Activated CD4-positive, alpha-beta T cell treated with anti-CD3 and anti-CD28 coated beads for 4 hours (primary cell): ENCODE measurements at regions not wholly inside any gene's neighbourhood (a gene's known extent, or its start where the extent isn't known, plus 50 kb on each side); places are given as distances from the start of the nearest gene placed in this dataset.

Source experiments
- DNase-seq, 2 donors: peaks; one replicate each; pipeline ENCODE4 v3.0.0-alpha.2; 2020

DNA sequence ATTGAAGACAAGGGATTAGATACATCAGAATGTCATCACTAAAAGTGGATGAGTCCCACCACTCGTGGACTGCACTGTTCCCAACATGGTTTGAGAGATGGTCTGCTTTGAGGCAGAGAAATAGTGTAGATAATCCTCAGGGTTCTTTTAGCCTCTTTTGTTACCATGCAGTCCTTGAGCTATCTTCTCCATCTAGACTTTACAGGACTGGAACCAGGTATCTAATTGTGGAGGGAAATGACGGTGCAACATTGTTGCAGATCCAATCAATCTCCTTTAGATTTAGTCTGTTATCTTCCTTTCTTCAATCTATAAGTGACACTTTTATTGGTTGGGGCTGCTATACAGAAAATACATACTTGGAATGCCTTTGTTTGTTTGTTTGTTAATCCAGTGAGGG lies 183.8 kb upstream of the CWC22 start:
- DNase-seq = no peak

DNA sequence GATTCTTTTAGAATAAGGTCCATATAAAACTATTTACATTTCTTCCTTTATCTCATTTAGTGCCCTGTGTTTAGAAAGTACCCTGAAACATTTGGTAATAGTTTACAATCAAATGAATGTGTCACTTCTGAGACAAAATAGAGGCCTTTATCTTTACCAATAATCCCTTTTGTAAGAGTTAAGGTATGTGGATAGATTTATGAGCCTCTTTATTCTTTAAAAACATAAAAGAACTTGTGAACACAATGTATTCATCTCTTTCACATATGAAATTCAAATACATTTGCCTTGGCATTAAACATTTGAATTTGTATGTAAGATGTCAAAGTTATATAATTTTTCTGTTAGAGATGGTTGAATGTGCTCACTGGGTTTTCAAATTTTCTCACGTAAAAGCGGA lies 180.5 kb upstream of the CWC22 start:
- no peak for DNase-seq

DNA sequence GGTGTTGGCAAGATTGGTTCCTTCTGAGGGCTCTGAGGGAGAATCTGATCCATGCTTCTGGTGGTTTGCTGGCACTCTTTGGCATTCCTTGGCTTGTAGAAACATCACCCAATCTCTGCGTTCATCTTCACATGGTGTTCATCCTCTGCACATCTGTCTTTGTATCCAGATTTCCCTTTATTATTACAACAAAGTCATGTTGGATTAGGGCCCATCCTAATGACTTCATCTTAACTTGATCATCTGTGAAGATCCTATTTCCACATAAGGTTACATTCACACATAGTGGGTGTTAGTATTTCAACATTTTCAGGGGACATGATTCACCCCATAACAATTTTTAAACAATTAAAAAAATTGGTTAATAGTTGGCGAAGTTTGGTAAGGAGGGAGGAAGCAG lies 177.4 kb upstream of the CWC22 start:
- no peak for DNase-seq

DNA sequence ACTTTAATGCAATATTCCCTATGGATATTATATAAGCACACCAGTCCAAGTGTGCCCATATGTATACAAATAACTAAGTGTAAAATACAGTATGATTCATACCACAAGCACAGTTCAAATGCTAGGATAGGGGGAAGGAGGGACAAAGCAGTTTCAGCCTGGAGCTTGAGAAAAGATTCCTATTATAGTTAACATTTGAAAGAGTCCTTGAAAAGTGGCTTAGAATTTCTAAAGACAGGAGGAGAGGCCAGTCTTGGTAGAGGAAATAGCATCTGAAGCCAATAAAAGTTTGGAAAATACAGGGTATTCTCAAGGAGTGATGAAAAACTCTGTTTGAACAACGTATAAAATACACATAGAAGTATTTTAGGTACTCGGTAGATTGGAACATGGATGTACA lies 173.4 kb upstream of the CWC22 start:
- DNase-seq = no peak

DNA sequence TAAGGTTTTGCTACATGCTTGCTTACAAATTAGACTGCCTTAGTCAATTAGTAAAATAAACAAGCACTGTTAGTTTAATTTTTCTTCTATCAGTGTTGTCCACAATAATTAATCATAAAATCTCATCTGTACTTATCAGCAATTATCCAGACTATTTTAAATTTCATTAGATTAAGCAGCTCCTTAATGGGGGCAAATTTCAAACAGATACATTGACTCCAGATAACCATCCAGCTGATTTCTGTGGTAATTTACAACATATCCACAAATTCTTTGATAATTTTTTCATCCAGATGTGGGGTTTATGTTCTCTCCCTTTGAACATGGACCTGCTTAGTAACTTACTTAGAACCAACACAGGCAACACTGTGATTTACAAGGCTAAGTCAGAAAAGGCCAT lies 170.4 kb upstream of the CWC22 start:
- no peak for DNase-seq

DNA sequence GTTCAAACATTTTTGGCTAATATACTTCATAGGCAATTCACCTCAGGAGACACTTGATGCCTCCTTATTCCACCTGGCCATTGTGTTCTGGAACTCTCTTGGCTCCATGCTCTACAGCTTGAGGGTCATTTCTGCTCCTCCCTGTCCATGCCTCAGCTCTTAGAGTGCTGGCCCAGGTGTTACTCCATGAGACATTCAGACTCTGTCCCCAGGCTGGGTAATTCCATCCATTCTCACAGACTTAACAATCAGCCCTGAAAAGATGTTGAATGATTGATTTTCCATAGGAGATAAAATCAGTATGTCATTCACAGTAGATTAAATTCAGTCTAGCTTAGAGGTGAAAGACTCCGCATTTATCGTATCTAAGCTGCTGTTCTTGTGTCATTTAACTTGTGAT lies 168.6 kb upstream of the CWC22 start:
- no peak for DNase-seq

DNA sequence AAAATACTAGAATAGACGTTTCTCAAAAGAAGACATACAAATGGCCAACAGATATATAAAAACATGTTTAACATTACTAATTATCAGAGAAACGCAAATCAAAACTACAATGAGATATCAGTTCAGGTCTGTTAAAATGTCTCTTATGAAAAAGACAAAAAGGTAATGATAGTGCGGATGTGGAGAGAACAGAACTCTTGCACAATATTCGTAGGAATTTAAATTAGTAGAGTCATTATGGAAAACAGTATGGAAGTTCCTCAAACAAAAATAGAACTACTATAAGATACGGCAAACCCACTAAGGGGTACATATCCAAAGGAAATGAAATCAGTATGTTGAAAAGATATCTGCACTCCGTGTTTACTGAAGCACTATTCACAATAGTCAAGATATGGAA lies 167.5 kb upstream of the CWC22 start:
- no peak for DNase-seq

DNA sequence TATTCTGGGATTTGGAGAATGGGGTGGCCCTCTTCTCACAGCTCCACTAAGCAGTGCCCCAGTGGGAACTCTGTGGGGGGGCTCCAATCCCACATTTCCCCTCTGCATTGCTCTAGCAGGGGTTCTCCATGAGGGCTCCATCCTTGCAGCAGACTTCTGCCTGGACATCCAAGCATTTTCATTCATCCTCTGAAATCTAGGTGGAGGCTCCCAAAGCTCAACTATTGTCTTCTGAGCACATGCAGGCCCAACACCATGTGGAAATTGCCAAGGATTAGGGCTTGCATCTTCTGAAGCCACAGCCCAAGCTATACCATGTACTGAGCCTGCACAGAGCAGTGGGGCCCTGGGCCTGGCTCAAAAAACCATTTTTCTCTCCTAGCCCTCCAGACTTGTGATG lies 162.4 kb upstream of the CWC22 start:
- DNase-seq = no peak

DNA sequence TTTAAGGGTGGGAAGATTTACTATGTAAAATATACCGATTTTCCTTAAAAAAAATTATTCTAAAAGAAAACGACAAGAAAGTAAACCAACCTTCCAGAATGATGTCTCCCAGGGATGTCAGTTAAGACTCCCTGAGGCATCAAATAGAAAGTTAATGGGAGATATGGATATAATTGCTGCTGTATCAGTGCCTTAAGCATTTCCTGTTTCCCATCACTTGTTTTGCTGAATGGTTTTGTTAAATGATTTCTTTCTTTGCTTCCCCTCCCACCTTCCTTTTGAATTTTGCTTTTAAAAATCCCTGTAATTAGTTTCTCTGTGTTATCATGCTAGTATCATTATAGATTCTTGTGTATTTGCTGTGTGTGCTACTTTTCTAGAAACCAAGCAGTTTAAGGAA lies 154.3 kb upstream of the CWC22 start:
- DNase-seq = no peak

DNA sequence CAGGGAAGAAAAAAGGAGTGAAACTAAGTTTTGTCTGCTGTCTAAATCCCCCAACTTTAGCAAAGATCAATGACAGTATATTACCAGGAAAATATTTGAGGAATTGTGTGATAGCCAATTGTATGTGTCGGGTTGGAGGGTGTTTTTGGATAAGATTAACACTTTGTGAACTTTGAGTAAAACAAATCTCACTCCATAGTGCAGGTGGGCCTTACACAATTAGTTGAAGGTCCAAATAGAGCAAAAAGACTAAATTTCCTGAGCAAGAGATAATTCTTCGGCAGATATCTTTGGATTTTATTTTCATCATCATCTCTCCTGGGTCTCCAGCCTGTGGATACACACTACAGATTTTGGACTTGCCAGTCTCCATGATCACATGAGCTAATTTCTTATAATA lies 152.8 kb upstream of the CWC22 start:
- DNase-seq = no peak

DNA sequence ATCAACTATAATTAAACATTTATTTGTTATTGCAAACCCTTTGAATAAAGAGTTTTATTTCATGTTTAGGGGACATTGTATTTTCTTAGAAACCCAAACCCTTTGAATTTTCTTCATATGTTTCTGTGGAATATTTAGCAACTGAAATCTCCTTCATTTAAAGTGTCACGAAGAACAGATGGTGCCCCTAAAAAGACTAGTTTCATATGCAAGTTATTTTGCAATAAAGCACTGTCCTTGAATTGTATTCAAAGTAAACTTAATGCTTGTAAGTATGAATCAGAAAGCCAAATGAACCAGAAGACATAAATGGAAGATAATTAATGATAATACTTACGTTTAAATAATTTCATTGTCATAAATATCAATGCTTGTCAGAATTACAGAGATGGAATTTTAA lies 151.9 kb upstream of the CWC22 start:
- no peak for DNase-seq

DNA sequence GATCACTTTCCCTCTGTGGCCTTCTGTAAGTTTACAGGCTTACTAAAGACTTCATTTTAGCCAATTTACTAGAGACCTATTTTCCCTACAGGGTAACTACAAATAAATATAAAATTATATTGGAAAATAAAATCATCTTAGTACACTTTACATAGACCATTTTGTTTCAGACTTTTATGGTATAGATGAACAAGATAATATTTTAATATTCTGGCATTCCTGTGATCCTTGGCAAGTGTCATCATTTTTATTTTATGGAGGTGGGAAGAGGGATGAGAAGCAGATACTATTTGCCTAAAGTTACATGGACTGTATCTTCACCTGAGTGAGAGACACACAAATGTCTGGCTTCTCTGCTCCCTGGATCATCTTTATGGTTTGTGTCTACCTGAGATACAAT lies 149.6 kb upstream of the CWC22 start:
- no peak for DNase-seq

DNA sequence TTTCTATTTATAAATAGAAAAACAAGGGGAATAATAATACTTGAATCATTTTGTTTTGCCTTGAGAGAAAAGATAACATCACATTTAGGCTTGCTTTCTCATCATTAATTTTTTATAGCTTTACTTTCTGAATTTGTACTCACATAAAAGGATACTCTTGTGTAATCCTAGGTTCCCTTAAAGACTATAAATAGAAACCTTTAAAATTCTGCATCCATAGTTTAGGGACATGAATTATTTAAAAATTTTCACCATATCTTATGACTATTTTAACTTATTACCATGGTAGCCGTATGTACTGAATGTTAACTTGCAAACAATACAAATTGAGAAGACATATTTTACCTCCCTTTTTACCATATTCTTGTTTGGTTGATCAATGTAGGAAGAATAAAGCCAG lies 143.5 kb upstream of the CWC22 start:
- no peak for DNase-seq

DNA sequence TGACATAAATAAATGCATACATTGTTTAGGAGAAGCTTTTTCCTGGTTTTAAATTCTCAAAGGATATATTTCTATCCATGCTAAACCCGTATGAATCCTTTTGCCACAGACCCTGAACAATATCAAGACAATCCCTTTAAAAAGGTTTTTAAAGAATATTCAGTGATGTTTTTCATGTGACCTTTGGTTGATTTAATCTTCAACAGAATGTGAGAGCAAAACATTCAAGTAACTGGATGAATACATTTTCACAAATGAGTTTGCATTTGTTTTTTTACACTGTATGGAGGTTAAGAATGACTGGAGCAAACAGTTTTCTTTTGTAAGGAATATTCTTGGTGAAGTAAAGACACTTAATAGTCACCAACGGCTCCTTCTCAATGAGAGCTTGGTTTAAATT lies 139.4 kb upstream of the CWC22 start:
- DNase-seq = no peak

DNA sequence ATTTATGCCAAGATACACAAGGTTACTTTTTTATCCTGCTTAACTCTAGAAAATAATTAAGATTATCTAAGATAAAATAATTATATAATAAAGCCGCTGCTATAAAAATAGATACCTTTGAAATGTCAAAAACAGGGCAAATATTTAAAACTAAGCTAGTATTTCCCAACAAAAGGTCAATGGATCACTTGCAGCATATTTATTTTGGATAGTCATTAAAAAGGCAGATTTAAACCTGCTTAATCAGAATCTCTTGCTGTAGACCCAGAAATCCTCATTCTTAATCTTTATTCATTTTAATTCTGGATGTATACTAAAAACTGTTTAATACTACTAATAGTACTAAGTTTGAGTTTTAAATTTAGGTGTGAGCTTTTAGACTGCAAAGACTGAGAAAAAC lies 139.0 kb upstream of the CWC22 start:
- no peak for DNase-seq

DNA sequence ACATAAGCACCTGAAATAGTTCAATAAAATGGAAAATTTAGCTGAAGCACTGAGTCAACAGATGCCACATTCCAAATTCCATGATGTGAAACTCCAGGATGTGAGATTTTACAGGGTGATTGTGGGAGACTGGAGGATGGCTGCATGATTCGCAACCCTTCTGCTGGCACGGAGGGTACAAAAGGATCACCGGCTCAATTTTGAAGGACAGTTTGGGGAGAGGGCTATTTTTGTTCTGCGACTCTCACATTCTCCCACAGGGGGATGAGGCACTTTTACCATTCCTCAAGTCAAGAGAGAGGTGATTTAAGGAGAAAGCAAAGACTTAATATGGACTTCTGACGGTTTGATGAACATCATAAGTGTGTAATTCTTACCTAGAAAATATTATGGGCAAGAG lies 138.1 kb upstream of the CWC22 start:
- no peak for DNase-seq

DNA sequence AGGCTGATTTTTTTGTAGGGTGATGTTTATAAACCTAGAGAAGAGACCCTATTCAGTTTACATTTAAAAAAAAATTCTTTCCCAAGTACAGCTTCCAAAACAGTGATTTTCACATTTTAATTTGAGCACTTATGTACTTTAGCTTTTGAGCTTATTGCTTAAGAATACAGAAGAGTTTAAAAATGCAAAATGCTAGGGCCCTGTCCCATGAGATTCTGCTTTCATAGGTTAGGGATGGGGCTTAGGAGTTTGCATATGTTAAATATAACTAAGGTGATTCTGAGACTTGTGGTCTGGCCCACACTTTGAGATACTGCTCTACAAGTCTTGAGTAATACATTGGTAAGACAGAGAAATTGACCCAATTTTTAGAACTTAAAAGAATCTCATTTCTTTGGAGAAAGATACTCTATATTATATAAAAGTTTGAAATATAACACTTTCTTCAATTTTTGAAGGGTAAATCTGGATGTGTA lies 137.3 kb upstream of the CWC22 start:
- DNase-seq = no peak

DNA sequence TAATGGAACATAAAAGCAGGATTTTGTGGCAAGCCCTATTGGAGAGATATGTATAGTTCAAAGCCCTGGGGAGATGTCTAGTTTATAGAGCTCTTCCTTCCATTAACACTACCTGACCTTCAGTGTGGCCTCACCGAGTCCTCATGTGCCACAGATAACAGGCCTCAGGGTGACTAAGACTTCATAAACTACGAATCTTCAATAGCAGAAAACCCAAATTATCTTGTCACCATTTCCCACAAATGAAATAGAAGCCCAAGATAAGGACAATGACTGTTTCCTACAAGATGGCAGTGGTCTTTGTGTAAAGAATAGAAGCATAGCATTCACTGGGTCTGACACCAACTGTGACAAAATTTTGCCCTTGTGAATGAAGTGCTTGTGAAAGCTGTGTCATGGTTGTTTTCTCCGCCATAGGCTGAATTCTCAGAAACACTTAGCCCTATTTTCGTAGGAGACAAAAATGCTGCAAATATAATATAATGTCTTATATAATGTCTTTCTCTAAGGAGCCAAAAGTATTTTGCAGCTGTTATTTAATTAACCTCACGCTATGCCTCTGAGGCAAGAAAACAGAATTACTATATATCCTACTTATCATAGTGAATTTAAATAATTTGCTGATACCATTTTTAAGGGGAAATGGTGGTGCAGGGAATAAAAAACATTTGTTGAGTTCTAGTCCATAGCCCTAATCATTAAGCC lies 136.7 kb upstream of the CWC22 start:
- no peak for DNase-seq

DNA sequence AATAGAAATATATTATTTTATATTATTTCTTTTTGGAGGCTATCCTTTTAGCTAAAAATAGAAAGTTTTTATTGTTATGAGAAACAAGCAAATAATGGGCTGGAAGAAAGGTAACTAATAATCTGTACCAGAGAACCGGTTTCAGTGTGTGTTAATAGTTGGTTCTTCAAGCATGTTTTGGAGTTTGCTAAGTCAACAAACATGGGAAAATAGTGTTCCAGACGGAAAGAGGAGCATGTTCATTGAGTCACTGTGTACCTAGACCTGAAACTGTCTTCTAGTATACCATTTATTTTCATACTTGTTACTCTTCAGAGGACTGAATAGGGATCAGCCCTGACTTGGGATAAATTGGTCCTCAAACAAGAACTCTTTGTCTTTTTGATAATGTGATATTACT lies 134.5 kb upstream of the CWC22 start:
- no peak for DNase-seq

DNA sequence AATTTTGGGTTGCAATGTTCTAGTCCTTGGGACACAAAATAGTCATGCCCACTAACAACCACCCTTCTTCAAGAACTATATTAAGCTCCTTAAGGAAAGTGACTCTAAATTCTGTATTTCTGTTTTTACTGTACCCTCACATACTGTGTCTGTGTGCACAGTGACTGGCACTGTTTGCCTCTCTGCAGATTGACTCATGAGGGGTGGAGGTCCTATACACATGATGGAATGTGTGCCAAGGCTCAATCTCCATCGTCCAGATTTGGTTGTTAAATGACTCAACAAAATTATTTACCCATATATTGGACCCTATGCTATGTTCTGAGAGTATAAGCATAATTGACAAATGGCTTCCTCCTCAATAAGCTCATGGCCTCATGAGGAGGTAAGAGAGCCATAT lies 126.6 kb upstream of the CWC22 start:
- no peak for DNase-seq

DNA sequence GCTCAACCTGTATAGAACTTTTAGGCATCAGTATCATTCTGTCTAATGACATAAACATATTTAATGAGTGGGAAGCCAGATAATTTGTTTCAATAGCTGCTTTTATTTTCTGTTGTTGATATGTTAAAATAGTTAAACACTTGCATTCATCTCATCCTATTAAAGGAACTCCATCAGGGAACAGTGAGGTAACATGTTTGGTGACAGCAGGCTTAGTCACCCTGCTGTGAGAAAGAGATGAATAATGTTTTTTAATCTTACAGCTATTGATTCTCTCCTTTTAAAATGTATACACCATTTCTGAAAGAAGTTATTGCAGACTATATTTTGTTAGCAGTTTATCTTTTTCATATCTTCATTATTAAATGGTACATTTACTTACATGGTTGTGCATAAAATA lies 123.3 kb upstream of the CWC22 start:
- DNase-seq = no peak

DNA sequence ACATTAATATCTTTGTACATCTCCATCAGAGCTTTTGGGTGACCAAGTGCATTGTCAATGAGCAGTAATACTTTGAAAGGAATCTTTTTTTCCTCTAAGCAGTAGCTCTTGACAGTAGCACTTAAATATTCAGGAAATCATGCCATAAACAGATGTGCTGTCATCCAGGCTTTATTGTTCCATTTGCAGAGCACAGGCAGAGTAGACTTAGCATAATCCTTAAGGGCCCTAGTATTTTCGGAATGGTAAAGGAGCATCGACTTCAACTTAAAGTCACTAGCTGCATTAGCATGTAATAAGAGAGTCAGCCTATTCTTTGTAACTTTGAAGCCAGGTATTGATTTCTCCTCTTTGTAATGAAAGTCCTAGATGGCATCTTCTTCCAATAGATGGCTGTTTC lies 121.8 kb upstream of the CWC22 start:
- no peak for DNase-seq

DNA sequence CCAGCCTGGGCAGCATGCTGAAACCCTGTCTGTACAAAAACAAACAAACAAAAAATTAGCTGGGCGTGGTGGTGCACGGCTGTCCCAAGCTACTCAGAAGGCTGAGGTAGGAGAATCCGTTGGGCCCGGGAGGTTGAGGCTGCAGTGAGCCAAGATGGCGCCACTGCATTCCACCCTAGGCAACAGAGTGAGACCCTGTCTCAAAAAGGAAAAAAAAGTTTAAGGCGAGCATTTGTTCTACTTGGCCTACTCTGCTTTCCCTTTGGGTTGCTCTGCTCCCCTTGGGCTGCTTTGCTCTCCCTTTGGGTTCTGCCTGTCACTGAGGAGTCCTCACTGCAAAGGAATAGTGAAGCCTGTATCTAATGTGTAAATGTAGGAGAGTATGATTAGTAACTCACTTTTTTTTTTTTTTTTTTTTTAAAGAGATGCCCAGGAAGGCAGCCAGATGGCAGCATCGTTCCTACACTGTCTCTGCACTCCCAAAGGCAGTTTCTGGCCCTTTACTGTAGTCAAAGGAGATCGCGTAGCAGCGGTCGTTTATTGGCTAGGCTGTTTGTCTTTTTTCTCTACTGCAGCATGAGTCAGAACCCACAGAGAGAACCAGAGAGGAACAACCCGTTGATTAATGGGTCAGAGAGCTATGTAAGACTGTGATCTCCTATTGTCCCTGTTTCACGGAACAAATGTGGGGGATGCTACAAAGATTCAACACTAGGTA lies 118.3 kb upstream of the CWC22 start:
- DNase-seq = peak; percentile 25 to 29

DNA sequence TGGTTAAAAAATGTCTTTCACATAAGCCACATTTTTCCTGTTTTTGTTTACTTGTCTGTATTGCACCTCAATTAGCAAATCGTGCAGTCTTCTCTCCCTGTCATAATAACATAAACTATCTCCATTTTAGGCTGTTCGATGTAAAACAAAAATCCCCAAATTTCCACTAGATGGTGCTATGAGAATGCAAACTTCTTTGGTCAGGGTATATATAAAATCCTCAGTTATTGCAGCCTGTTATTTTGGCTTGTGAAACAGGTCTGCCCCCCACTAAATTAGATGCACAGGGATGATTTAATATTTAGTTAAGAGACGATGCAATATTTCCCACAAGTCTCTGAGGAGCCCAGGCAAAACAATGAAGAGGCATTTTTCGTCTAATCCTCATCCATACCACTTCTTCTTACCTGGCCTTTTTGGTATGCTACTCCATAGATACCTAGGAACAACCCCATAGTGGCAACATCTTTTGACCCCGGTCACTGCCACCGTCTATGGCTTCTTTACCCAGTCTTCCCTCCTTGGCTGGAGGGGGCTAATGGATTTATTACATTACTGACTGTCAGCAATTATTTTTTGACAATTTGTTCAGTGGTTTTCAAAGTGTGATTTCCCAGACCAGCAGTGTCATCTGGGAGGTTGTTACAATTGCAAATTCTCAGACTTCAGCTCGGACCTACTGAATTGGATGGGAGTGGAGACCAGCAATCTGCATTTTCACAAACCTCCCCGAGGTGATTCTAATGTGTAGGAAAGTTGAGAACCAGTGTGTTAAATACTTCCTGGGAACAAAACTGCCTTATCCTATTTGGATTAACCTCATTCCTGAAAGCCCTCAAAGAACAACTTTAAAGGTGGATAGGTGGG lies 117.4 kb upstream of the CWC22 start:
- no peak for DNase-seq
